Endodermal cell (in vitro differentiated cells): ENCODE measurements at regions not wholly inside any gene's neighbourhood (a gene's known extent, or its start where the extent isn't known, plus 50 kb on each side); places are given as distances from the start of the nearest gene placed in this dataset.
"Not testable (repeated sequence)": the region's sequence is repeated elsewhere in the genome, so short reads cannot be mapped to it uniquely, and the experiment has no call there.

Source experiments
- DNase-seq: peaks from one replicate; pipeline ENCODE4 v3.0.0-alpha.2; 2017
- H3K27ac ChIP-seq: 2 replicates; pipeline ENCODE4 v1.5.1; 2013; ENCODE audit warnings: mild to moderate bottlenecking, low read depth, low read length, moderate library complexity
- H3K27me3 ChIP-seq: 2 replicates; pipeline ENCODE4 v1.6.1; 2013; ENCODE audit warnings: mild to moderate bottlenecking, low read length, moderate library complexity; ENCODE audit not compliant: insufficient read depth, control insufficient read depth, poor library complexity, severe bottlenecking
- H3K36me3 ChIP-seq: 2 replicates; pipeline ENCODE4 v1.7.0; 2013; ENCODE audit warnings: mild to moderate bottlenecking, low read length, moderate library complexity; ENCODE audit not compliant: control insufficient read depth, insufficient read depth
- H3K4me1 ChIP-seq: one replicate; pipeline ENCODE4 v1.7.0; 2013; ENCODE audit warnings: low read length; ENCODE audit not compliant: control insufficient read depth, insufficient read depth
- H3K4me3 ChIP-seq: 2 replicates; pipeline ENCODE4 v1.5.1; 2013; ENCODE audit warnings: mild to moderate bottlenecking, low read length, moderate library complexity
- H3K9ac ChIP-seq: 2 replicates; pipeline ENCODE4 v1.6.1; 2013; ENCODE audit warnings: mild to moderate bottlenecking, low read length, moderate library complexity; ENCODE audit not compliant: poor library complexity, severe bottlenecking; ENCODE audit errors: extremely low read depth
- H3K9me3 ChIP-seq: 2 replicates; pipeline ENCODE4 v1.6.1; 2013; ENCODE audit warnings: mild to moderate bottlenecking, low read length, moderate library complexity; ENCODE audit not compliant: control insufficient read depth
- H3K27ac Mint-ChIP-seq: 2 replicates; pipeline ENCODE4 v1.8.0; 2020; ENCODE audit warnings: mixed read lengths
- H3K27me3 Mint-ChIP-seq: 2 replicates; pipeline ENCODE4 v1.8.0; 2021; ENCODE audit warnings: mild to moderate bottlenecking, mixed read lengths; ENCODE audit not compliant: insufficient read depth
- H3K36me3 Mint-ChIP-seq: 2 replicates; pipeline ENCODE4 v1.8.0; 2020; ENCODE audit warnings: low read depth, mixed read lengths
- H3K4me1 Mint-ChIP-seq: 2 replicates; pipeline ENCODE4 v1.8.0; 2020; ENCODE audit warnings: mixed read lengths
- H3K4me3 Mint-ChIP-seq: 2 replicates; pipeline ENCODE4 v1.8.0; 2020; ENCODE audit warnings: mild to moderate bottlenecking, moderate library complexity, mixed read lengths
- H3K9me3 Mint-ChIP-seq: 2 replicates; pipeline ENCODE4 v1.8.0; 2020; ENCODE audit warnings: mild to moderate bottlenecking, mixed read lengths
- WGBS, 2 experiments: methylation state at CpG; one replicate each; pipeline versions ENCODE4 v1.1.5 to v1.1.7; 2013; ENCODE audit warnings: missing lambda C conversion rate in 2 of 2, mixed read lengths in 1 of 2; ENCODE audit not compliant: insufficient coverage in 1 of 2, insufficient read length in 1 of 2; 5-methylcytosine and 5-hydroxymethylcytosine counted together
- TF ChIP-seq, protein P1 (sequence below): fragments of 200-600 bp; sonication (generic); conservative IDR thresholded peaks from 2 replicates; pipeline ENCODE4 v1.5.0; 2021; ENCODE audit warnings: antibody characterized with exemption, mild to moderate bottlenecking

DNA sequence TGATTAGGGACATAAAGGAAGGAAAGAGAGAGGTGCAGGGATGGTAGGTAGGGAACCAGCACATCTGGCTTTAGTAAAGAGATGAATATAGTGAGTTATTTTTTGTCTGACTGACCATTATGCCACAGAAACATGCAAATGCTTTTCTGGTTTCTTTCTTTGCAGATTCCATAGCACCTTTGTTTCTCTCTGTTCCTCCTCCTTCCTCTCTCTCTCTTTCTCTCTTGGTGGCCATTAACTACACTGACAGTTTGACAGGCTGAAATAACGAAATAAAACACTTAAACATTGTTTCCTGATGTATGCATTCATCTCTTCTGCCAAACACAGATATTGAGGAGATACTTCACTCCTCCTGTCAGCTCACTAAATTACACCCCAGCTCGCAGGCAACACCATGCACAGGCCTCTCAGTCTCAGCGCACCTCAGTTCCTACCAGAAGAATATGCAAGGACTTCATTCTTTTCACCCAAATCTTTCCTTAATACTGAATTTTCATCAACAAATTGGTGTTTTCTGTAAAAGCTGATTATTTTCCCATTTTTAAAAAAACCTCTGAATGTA, 406.9 kb upstream of the SOX5 start:
- DNase-seq = no peak
- WGBS, 2 experiments = 55 to 88% methylated on average over 2 to 3 of the region's 3 CpGs
- no peak overlapping the region for H3K4me3 ChIP-seq
- H3K9ac ChIP-seq = no peak overlapping the region
- H3K27me3 ChIP-seq = no peaks in the 10 kb centered on the region
- Mint-ChIP-seq H3K36me3 (no peaks in the 10 kb centered on the region), H3K9me3 (no peaks in the 10 kb centered on the region), H3K27me3 (no peaks in the 10 kb centered on the region), H3K27ac (no peak overlapping the region), H3K4me3 (no peak overlapping the region), H3K4me1 (peaks cover 11% of the 10 kb centered on the region)
- TF ChIP-seq, protein P1, sequence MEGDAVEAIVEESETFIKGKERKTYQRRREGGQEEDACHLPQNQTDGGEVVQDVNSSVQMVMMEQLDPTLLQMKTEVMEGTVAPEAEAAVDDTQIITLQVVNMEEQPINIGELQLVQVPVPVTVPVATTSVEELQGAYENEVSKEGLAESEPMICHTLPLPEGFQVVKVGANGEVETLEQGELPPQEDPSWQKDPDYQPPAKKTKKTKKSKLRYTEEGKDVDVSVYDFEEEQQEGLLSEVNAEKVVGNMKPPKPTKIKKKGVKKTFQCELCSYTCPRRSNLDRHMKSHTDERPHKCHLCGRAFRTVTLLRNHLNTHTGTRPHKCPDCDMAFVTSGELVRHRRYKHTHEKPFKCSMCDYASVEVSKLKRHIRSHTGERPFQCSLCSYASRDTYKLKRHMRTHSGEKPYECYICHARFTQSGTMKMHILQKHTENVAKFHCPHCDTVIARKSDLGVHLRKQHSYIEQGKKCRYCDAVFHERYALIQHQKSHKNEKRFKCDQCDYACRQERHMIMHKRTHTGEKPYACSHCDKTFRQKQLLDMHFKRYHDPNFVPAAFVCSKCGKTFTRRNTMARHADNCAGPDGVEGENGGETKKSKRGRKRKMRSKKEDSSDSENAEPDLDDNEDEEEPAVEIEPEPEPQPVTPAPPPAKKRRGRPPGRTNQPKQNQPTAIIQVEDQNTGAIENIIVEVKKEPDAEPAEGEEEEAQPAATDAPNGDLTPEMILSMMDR = no peak
- no peaks in the 10 kb centered on the region for H3K4me1 ChIP-seq
- no peaks in the 10 kb centered on the region for H3K9me3 ChIP-seq
- H3K36me3 ChIP-seq = no peaks in the 10 kb centered on the region
- peak overlapping the region; percentile 34 for H3K27ac ChIP-seq

DNA sequence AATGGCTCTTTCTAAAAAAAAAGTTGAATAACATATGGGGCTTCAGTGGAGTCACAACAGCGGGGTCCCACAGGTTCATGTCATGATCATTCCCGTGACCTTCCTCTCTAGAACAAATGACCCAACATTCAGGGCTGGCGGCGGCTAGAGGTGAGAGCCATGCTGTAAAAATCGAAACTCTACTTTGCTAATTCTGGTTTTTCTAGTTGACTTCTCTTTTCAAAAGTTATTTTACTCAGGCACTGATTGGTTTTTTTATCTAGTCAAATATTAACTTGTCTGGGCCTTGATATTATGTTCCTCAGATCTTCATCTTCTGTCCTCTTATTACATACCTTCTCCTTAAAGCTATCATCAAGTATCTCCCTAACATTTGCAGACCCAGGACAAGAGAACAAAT, 402.9 kb upstream of the SOX5 start:
- WGBS, 2 experiments = 92 to 98% methylated on average over 5 of the region's 5 CpGs
- Mint-ChIP-seq H3K9me3 (peaks cover 17% of the 10 kb centered on the region), H3K27me3 (no peaks in the 10 kb centered on the region)

DNA sequence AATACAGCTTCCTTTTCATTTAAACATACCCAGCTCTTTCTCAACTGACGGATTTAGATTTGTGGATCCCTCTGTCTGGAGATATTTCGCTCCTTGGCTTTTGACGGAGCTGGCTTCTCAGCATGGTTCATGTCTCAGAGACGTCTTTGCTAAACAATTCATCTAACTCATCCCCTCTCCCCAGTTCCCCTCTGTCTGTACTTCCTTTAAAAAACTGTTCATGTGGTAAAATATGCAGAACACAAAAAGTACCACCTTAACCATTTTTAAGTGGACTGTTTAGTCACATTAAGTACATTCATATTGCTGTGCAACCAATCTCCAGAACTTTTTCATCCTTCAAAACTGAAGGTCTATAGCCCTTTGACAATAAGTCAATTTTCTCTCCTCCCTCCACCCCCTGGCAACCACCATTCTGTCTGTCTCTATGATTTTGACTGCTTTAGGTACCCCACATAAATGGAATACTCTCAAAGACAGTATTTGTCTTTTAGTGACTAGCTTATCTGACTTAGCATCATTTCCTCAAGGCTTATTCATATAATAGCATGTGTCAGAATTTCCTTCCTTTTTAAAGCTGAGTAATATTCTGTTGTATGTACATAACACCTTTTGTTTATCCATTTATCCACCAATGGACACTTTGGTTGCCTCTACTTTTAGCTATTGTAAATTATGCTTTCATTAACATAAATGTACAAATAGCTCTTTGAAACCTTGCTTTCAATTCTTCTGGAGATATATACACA, 399.8 kb upstream of the SOX5 start:
- Histone ChIP-seq H3K9me3 (peaks cover 11% of the 10 kb centered on the region), H3K9ac (no peak overlapping the region), H3K36me3 (no peaks in the 10 kb centered on the region), H3K4me1 (no peaks in the 10 kb centered on the region), H3K27ac (no peak overlapping the region), H3K27me3 (no peaks in the 10 kb centered on the region), H3K4me3 (no peak overlapping the region)
- H3K36me3 Mint-ChIP-seq = peaks cover 12% of the 10 kb centered on the region
- H3K27ac Mint-ChIP-seq = no peak overlapping the region
- DNase-seq = no peak
- 92 to 95% methylated on average over 4 of the region's 4 CpGs for WGBS, 2 experiments
- TF ChIP-seq, protein P1 = no peak
- H3K4me3 Mint-ChIP-seq = no peak overlapping the region
- no peaks in the 10 kb centered on the region for H3K4me1 Mint-ChIP-seq
- peaks cover 17% of the 10 kb centered on the region for H3K9me3 Mint-ChIP-seq
- H3K27me3 Mint-ChIP-seq = no peaks in the 10 kb centered on the region

More for the DNA sequence above, 402.9 kb upstream of the SOX5 start:
- H3K4me3 Mint-ChIP-seq = no peak overlapping the region
- Histone ChIP-seq H3K9me3 (peaks cover 11% of the 10 kb centered on the region), H3K36me3 (no peaks in the 10 kb centered on the region), H3K4me3 (no peak overlapping the region), H3K4me1 (no peaks in the 10 kb centered on the region), H3K9ac (no peak overlapping the region), H3K27me3 (no peaks in the 10 kb centered on the region), H3K27ac (no peak overlapping the region)
- no peak for DNase-seq
- TF ChIP-seq, protein P1 = no peak
- H3K36me3 Mint-ChIP-seq = peaks cover 11% of the 10 kb centered on the region
- no peaks in the 10 kb centered on the region for H3K4me1 Mint-ChIP-seq
- H3K27ac Mint-ChIP-seq = no peak overlapping the region

DNA sequence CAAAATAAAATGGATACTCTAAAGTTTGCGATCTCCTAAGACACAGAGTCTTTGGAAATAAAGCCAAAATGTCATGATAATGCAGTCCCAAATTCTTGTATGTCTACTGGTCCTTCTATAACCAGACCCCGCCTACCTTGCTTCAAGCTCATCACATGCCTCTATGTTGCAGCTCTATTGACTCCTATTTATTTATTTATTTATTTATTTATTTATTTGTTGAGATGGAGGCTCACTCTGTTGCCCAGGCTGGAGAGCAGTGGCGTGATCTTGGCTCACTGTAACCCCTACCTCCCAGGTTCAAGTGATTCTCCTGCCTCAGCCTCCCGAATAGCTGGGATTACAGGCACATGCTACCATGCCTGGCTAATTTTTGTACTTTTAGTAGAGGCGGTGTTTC, 398.7 kb upstream of the SOX5 start:
- 89 to 90% methylated on average over 4 to 5 of the region's 5 CpGs for WGBS, 2 experiments
- H3K9me3 Mint-ChIP-seq = peaks cover 17% of the 10 kb centered on the region
- peaks cover 13% of the 10 kb centered on the region for H3K36me3 Mint-ChIP-seq

More for the DNA sequence above, 398.7 kb upstream of the SOX5 start:
- H3K27ac ChIP-seq, H3K27ac Mint-ChIP-seq, H3K4me3 ChIP-seq, H3K4me1 ChIP-seq, H3K4me3 Mint-ChIP-seq, H3K27me3 Mint-ChIP-seq, DNase-seq, H3K27me3 ChIP-seq, H3K4me1 Mint-ChIP-seq, H3K9ac ChIP-seq, H3K36me3 ChIP-seq: not testable (repeated sequence)
- peaks cover 11% of the 10 kb centered on the region for H3K9me3 ChIP-seq
